Cardiac muscle cell (in vitro differentiated cells and primary cell): ENCODE measurements at regions not wholly inside any gene's neighbourhood (a gene's known extent, or its start where the extent isn't known, plus 50 kb on each side); places are given as distances from the start of the nearest gene placed in this dataset.
"Not testable (repeated sequence)": the region's sequence is repeated elsewhere in the genome, so short reads cannot be mapped to it uniquely, and the experiment has no call there.

ENCODE experiments used
- DNase-seq, 2 donors: peaks; one replicate each; pipeline versions ENCODE4 v3.0.0 to v3.0.0-alpha.2; 2010 to 2017; ENCODE audit warnings: low read depth in 1 of 2, low spot score in 1 of 2
- H3K27ac ChIP-seq: fragments of 200-600 bp; sonication (generic); 2 replicates; pipeline ENCODE4 v1.5.1; 2016
- H3K27me3 ChIP-seq: fragments of 200-600 bp; sonication (generic); 2 replicates; pipeline ENCODE4 v1.6.0; 2016; ENCODE audit warnings: control low read depth
- H3K36me3 ChIP-seq: fragments of 200-600 bp; sonication (generic); 2 replicates; pipeline ENCODE4 v1.5.1; 2016; ENCODE audit warnings: control low read depth
- H3K4me1 ChIP-seq: fragments of 200-600 bp; sonication (generic); 2 replicates; pipeline ENCODE4 v1.8.1; 2017; ENCODE audit warnings: low read depth, mild to moderate bottlenecking, mixed run types
- H3K4me3 ChIP-seq: fragments of 200-600 bp; sonication (generic); 2 replicates; pipeline ENCODE4 v1.5.1; 2016; ENCODE audit warnings: mild to moderate bottlenecking
- H3K9me3 ChIP-seq: fragments of 200-600 bp; sonication (generic); 2 replicates; pipeline ENCODE4 v1.5.1; 2017; ENCODE audit warnings: low read depth, mild to moderate bottlenecking, control low read depth
- TF ChIP-seq, protein P1 (sequence below): IDR thresholded peaks from 2 replicates; pipeline ENCODE4 v1.5.1; 2012; ENCODE audit warnings: low read depth, mild to moderate bottlenecking, low read length

DNA sequence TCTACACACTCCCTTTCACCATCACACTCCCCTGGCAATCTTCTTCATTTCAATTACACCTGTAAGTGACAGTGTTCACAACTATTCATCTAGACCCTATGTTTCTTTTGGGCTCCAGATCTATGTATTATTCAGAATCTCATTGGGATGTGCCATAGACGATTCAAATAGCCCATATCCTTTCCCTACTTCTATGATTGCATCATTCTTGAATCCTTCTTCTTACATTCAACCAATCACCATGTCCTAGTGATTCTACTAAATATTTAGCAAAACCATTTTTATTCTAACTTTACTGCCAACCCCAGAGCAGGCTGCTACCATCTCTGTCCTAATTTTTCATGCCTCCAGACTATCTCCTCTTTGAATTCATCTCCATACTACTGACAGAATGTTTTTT, 106.4 kb downstream of the TDRD15 start:
- no peak for DNase-seq
- Histone ChIP-seq H3K4me1 (peaks cover 10% of the 10 kb centered on the region), H3K4me3 (no peak overlapping the region), H3K36me3 (no peaks in the 10 kb centered on the region), H3K27ac (no peak overlapping the region), H3K27me3 (no peaks in the 10 kb centered on the region), H3K9me3 (no peaks in the 10 kb centered on the region)
- TF ChIP-seq, protein P1, sequence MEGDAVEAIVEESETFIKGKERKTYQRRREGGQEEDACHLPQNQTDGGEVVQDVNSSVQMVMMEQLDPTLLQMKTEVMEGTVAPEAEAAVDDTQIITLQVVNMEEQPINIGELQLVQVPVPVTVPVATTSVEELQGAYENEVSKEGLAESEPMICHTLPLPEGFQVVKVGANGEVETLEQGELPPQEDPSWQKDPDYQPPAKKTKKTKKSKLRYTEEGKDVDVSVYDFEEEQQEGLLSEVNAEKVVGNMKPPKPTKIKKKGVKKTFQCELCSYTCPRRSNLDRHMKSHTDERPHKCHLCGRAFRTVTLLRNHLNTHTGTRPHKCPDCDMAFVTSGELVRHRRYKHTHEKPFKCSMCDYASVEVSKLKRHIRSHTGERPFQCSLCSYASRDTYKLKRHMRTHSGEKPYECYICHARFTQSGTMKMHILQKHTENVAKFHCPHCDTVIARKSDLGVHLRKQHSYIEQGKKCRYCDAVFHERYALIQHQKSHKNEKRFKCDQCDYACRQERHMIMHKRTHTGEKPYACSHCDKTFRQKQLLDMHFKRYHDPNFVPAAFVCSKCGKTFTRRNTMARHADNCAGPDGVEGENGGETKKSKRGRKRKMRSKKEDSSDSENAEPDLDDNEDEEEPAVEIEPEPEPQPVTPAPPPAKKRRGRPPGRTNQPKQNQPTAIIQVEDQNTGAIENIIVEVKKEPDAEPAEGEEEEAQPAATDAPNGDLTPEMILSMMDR: no peak

DNA sequence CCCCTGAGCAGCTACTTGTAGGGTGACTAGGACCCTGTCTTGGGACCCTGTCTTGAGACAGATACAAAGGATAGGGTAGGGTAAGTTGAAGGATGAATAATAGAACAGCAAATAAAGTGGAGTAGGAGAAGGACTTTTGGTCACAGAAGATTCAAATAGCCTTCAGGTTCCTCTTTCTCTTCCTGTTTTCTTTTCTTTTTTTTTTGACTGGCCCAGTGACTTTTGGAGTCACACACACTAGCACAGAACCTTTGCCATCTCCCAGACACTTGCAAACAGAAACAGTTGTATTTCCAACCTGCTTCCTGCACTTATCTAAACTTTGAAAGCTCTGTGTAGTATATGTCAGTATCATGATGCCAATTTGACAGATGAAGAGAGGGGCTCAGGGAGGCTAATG, 108.2 kb downstream of the TDRD15 start:
- Histone ChIP-seq H3K9me3 (no peaks in the 10 kb centered on the region), H3K36me3 (no peaks in the 10 kb centered on the region), H3K27ac (no peak overlapping the region), H3K4me1 (peaks cover 10% of the 10 kb centered on the region), H3K27me3 (no peaks in the 10 kb centered on the region), H3K4me3 (no peak overlapping the region)
- no peak for DNase-seq
- TF ChIP-seq, protein P1: no peak

DNA sequence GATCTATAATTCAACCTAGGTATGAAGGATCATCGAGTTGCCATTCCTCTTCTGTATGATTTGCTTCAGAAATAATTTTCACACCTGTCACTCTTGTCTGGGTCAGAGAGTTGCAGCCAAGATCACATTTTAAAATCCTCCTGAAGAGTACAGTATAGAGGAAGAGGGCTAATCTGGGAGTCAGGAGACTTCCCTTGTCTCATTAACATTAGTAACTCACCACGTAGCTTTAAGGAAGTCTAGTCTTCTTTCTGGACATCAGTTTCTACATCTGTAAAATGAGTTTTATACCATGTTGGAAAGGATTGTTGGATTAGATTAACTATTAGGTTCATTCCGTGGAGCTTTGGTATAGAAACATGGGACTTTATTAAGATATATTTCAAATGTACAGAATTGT, 109.4 kb downstream of the TDRD15 start:
- H3K36me3 ChIP-seq: no peaks in the 10 kb centered on the region
- H3K9me3 ChIP-seq: no peaks in the 10 kb centered on the region
- H3K27ac ChIP-seq: no peak overlapping the region
- DNase-seq: no peak
- no peaks in the 10 kb centered on the region for H3K27me3 ChIP-seq
- no peak overlapping the region for H3K4me3 ChIP-seq
- TF ChIP-seq, protein P1: no peak
- H3K4me1 ChIP-seq: peaks cover 4% of the 10 kb centered on the region

DNA sequence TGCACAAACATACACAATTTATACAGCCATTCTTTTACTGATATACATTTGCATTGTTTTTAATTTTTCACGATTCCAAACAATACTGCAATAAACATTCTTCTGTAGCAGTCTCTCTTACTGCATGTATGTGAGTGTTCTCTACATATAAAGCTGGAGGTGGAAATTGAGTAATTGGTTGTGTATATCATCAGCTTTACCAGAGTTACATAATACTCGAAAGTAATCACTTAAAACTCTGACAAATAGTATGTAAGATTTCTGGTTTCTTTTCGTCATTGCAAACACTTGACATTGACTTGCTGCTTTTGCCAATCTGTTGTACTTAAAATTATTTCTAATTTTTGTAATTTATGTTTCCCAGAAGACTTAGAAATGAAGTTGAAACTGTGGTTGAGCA, 110.2 kb downstream of the TDRD15 start:
- Histone ChIP-seq H3K27me3 (no peaks in the 10 kb centered on the region), H3K4me1 (no peaks in the 10 kb centered on the region), H3K4me3 (no peak overlapping the region), H3K27ac (no peak overlapping the region), H3K36me3 (no peaks in the 10 kb centered on the region), H3K9me3 (no peaks in the 10 kb centered on the region)
- DNase-seq: no peak
- TF ChIP-seq, protein P1: no peak

DNA sequence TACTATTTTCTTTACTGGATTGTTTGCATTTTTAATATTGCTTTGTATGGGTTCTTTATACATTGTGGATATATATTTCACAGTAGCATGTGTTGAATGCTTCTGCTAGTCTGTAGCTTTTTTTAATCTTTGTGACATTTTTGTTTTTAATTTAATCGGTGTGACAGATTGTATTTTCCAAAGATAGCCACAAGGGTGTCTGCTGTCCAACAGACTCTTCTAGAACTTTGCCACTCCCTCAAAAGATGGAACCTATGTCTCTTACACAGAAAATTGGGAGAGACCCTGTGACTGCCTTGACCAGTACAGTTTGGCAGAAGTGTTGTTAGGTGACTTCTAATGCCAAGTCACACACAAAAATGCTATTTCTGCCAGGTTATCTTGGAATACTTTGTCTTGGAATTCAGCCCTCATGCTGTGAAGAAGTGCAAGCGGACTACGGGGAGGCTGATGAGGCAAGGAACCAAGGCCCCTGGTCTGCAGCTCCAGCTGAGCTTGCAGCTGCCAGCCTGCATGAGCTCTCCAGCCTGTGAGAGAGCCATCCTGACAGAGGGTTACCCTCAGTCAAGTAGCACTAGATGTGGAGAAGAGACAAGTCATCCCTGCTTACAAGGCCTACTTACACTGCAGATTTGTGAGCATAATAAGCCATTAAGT, 110.8 kb downstream of the TDRD15 start:
- H3K4me3 ChIP-seq: no peak overlapping the region
- no peaks in the 10 kb centered on the region for H3K27me3 ChIP-seq
- no peak overlapping the region for H3K27ac ChIP-seq
- H3K4me1 ChIP-seq: no peaks in the 10 kb centered on the region
- no peaks in the 10 kb centered on the region for H3K36me3 ChIP-seq
- TF ChIP-seq, protein P1: no peak
- no peak for DNase-seq
- no peaks in the 10 kb centered on the region for H3K9me3 ChIP-seq

DNA sequence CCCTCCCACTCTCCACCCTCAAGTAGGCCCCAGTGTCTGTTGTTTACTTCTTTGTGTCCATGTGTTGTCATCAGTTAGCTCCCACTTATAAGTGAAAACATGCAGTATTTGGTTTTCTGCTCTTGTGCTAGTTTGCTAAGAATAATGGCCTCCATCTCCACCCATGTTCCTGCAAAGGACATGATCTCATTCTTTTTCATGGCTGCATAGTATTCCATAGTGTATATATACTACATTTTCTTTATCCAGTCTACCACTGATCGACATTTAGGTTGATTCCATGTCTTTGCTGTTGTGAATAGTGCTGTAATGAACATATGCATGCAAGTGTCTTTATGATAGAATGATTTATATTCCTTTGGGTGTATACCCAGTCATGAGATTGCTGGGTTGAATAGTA, 116.0 kb downstream of the TDRD15 start:
- DNase-seq, H3K36me3 ChIP-seq, H3K27ac ChIP-seq, H3K4me1 ChIP-seq, H3K27me3 ChIP-seq, H3K9me3 ChIP-seq, H3K4me3 ChIP-seq: not testable (repeated sequence)
